ENCODE measurements at regions not wholly inside any gene's neighbourhood (a gene's known extent, or its start where the extent isn't known, plus 50 kb on each side); places are given as distances from the start of the nearest gene placed in this dataset.
A peak's percentile ranks its signal among the peaks of the same experiment; 100 is the strongest.

DNA sequence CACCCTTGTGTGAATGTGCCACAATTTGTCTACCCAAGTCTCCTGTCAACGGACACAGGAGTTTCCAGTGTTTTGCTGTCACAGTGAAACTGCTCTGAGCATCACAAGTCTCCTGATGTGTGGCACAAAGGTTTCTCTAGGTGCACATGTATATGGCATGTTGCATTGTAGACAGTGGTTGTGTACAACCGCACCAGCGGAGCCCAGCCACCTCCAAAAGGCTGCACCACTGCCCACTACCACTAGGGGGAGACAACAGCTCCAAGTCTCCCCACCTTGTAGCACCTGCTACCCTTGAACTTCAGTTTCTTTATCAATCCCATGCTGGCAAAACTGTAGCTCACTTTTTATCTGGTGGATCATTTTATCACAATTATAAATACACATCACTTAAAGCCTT, 95.5 kb upstream of the ZNF469 start:
- no peak for TF ChIP-seq EP300 (IDR thresholded peaks at IDR 0.05; ENCODE audit: borderline replicate concordance in 1 of 2, low read depth in 2 of 2, low read length in 2 of 2)
- TF ChIP-seq, protein P1, sequence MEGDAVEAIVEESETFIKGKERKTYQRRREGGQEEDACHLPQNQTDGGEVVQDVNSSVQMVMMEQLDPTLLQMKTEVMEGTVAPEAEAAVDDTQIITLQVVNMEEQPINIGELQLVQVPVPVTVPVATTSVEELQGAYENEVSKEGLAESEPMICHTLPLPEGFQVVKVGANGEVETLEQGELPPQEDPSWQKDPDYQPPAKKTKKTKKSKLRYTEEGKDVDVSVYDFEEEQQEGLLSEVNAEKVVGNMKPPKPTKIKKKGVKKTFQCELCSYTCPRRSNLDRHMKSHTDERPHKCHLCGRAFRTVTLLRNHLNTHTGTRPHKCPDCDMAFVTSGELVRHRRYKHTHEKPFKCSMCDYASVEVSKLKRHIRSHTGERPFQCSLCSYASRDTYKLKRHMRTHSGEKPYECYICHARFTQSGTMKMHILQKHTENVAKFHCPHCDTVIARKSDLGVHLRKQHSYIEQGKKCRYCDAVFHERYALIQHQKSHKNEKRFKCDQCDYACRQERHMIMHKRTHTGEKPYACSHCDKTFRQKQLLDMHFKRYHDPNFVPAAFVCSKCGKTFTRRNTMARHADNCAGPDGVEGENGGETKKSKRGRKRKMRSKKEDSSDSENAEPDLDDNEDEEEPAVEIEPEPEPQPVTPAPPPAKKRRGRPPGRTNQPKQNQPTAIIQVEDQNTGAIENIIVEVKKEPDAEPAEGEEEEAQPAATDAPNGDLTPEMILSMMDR (IDR thresholded peaks at IDR 0.05; ENCODE audit: control extremely low read depth in 1 of 3, insufficient read depth in 1 of 3, low read depth in 1 of 3, low read length in 3 of 3) = peak; percentile 61 to 85 (median 84)
- no peak for TF ChIP-seq JUND (IDR thresholded peaks at IDR 0.05; ENCODE audit: low read length)
- TF ChIP-seq RXRA (IDR thresholded peaks at IDR 0.05; ENCODE audit: insufficient read depth, low read depth, low read length) = no peak

Measured in H1 (cell line).